HepG2 (cell line): ENCODE measurements at regions not wholly inside any gene's neighbourhood (a gene's known extent, or its start where the extent isn't known, plus 50 kb on each side); places are given as distances from the start of the nearest gene placed in this dataset.

Source experiments
- ZNF780A ChIP-seq: sonication (generic); formaldehyde crosslinking; IDR thresholded peaks from 2 replicates; pipeline ENCODE4 v1.8.0; 2022; ENCODE audit warnings: mild to moderate bottlenecking, missing genetic modification reagents, moderate library complexity
- TF ChIP-seq, protein P1 (sequence below): sonication (generic); formaldehyde crosslinking; conservative IDR thresholded peaks from 2 replicates; pipeline ENCODE4 v1.4.0; 2020; ENCODE audit warnings: mild to moderate bottlenecking, missing genetic modification reagents, moderate library complexity

GRCh38 chr12:89782807-89783206 is 74.2 kb upstream of the ATP2B1 start:
- no peak for TF ChIP-seq ZNF780A
- TF ChIP-seq, protein P1, sequence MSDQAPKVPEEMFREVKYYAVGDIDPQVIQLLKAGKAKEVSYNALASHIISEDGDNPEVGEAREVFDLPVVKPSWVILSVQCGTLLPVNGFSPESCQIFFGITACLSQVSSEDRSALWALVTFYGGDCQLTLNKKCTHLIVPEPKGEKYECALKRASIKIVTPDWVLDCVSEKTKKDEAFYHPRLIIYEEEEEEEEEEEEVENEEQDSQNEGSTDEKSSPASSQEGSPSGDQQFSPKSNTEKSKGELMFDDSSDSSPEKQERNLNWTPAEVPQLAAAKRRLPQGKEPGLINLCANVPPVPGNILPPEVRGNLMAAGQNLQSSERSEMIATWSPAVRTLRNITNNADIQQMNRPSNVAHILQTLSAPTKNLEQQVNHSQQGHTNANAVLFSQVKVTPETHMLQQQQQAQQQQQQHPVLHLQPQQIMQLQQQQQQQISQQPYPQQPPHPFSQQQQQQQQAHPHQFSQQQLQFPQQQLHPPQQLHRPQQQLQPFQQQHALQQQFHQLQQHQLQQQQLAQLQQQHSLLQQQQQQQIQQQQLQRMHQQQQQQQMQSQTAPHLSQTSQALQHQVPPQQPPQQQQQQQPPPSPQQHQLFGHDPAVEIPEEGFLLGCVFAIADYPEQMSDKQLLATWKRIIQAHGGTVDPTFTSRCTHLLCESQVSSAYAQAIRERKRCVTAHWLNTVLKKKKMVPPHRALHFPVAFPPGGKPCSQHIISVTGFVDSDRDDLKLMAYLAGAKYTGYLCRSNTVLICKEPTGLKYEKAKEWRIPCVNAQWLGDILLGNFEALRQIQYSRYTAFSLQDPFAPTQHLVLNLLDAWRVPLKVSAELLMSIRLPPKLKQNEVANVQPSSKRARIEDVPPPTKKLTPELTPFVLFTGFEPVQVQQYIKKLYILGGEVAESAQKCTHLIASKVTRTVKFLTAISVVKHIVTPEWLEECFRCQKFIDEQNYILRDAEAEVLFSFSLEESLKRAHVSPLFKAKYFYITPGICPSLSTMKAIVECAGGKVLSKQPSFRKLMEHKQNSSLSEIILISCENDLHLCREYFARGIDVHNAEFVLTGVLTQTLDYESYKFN = no peak
